ENCODE measurements at regions not wholly inside any gene's neighbourhood (a gene's known extent, or its start where the extent isn't known, plus 50 kb on each side); places are given as distances from the start of the nearest gene placed in this dataset.

GRCh38 chr1:219529116-219529515 lies 83.8 kb downstream of the ZC3H11B start:
- TF ChIP-seq ZFP3 (CRISPR knock-in tag; IDR thresholded peaks at IDR 0.05) (no peak), ARNTL (CRISPR knock-in tag; IDR thresholded peaks at IDR 0.05; ENCODE audit: borderline replicate concordance, low read depth) (no peak), ESRRG (CRISPR knock-in tag; IDR thresholded peaks at IDR 0.05) (no peak)
